Fibroblast of lung (primary cell): ENCODE measurements at regions not wholly inside any gene's neighbourhood (a gene's known extent, or its start where the extent isn't known, plus 50 kb on each side); places are given as distances from the start of the nearest gene placed in this dataset.

Experiments used
- DNase-seq, 2 donors: peaks; one replicate each; pipeline versions ENCODE4 v3.0.0 to v3.0.0-alpha.2; 2010; ENCODE audit warnings: low read depth in 2 of 2
- H2AFZ ChIP-seq: 2 replicates; pipeline ENCODE4 v1.5.1; 2012; ENCODE audit warnings: low read length, control low read depth, inconsistent platforms
- H3K27ac ChIP-seq: 2 replicates; pipeline ENCODE4 v1.5.1; 2011; ENCODE audit warnings: low read length, control low read depth; ENCODE audit not compliant: insufficient read depth
- H3K27me3 ChIP-seq: 2 replicates; pipeline ENCODE4 v1.5.1; 2011; ENCODE audit warnings: mild to moderate bottlenecking, low read length; ENCODE audit not compliant: control insufficient read depth, insufficient read depth
- H3K36me3 ChIP-seq: 2 replicates; pipeline ENCODE4 v1.5.1; 2011; ENCODE audit warnings: low read length; ENCODE audit not compliant: control insufficient read depth, insufficient read depth
- H3K4me1 ChIP-seq: 2 replicates; pipeline ENCODE4 v1.5.1; 2011; ENCODE audit warnings: low read length; ENCODE audit not compliant: control insufficient read depth, insufficient read depth; ENCODE audit errors: extremely low read depth
- H3K4me2 ChIP-seq: 2 replicates; pipeline ENCODE4 v1.5.1; 2011; ENCODE audit warnings: low read length, control low read depth; ENCODE audit not compliant: insufficient read depth; ENCODE audit errors: extremely low read depth
- H3K4me3 ChIP-seq, 4 experiments: fragments of 200-600 bp in 1 of 4; sonication (generic) in 1 of 4; replicated peaks in 1 of 4; 2 replicates each; pipeline ENCODE4 v1.5.1; 2011 to 2016; ENCODE audit warnings: low read length in 4 of 4, low read depth in 3 of 4, mild to moderate bottlenecking in 3 of 4, control low read depth in 2 of 4, inconsistent platforms in 1 of 4, mixed read lengths in 1 of 4; ENCODE audit not compliant: insufficient read depth in 1 of 4; ENCODE audit errors: control extremely low read depth in 1 of 4
- H3K79me2 ChIP-seq: 2 replicates; pipeline ENCODE4 v1.5.1; 2012; ENCODE audit warnings: mild to moderate bottlenecking, low read length, inconsistent platforms; ENCODE audit not compliant: control insufficient read depth, insufficient read depth
- H3K9ac ChIP-seq: 2 replicates; pipeline ENCODE4 v1.5.1; 2011; ENCODE audit warnings: mild to moderate bottlenecking, low read length, control low read depth; ENCODE audit not compliant: insufficient read depth
- H3K9me3 ChIP-seq: 2 replicates; pipeline ENCODE4 v1.5.1; 2012; ENCODE audit warnings: low read depth, low read length; ENCODE audit not compliant: control insufficient read depth, insufficient read depth
- H4K20me1 ChIP-seq: 2 replicates; pipeline ENCODE4 v1.5.1; 2011; ENCODE audit warnings: low read length; ENCODE audit not compliant: control insufficient read depth, insufficient read depth; ENCODE audit errors: extremely low read depth
- CTCF ChIP-seq, 2 donors: IDR thresholded peaks in 1 of 2; conservative IDR thresholded peaks in 1 of 2; 1 replicate in 1 of 2; 2 replicates in 1 of 2; pipeline ENCODE4 v1.5.1; 2011 to 2012; ENCODE audit warnings: low read length in 2 of 2, control low read depth in 1 of 2, inconsistent platforms in 1 of 2, low read depth in 1 of 2, mild to moderate bottlenecking in 1 of 2
- EZH2 ChIP-seq: IDR thresholded peaks from 2 replicates; pipeline ENCODE4 v1.5.1; 2012; ENCODE audit warnings: low read length, control low read depth, mild to moderate bottlenecking; ENCODE audit errors: missing control alignments

- no peak overlapping the region for H2AFZ ChIP-seq
- no peaks in the 10 kb centered on the region for H3K79me2 ChIP-seq
- peak in 1 of 2 donors; percentile 17 for DNase-seq
Measured at GRCh38 chr2:195337597-195337996, 319.4 kb upstream of the SLC39A10 start.

GRCh38 chr2:195333869-195334268 lies 323.2 kb upstream of the SLC39A10 start:
- Histone ChIP-seq H3K4me2 (no peak overlapping the region), H3K9me3 (no peaks in the 10 kb centered on the region), H3K4me3 (no peak overlapping the region), H3K4me1 (no peaks in the 10 kb centered on the region), H4K20me1 (no peaks in the 10 kb centered on the region), H3K27me3 (no peaks in the 10 kb centered on the region), H3K9ac (no peak overlapping the region), H3K36me3 (no peaks in the 10 kb centered on the region), H3K27ac (no peak overlapping the region), H3K79me2 (no peaks in the 10 kb centered on the region), H2AFZ (no peak overlapping the region)
- DNase-seq, result no peak
- no peak for TF ChIP-seq CTCF (conservative IDR thresholded peaks at IDR 0.05 in 1 of 2, IDR thresholded peaks at IDR 0.05 in 1 of 2; ENCODE audit: low read depth in 1 of 2, low read length in 2 of 2)
- no peak for TF ChIP-seq EZH2

More at GRCh38 chr2:195337597-195337996, 319.4 kb upstream of the SLC39A10 start:
- H3K27ac ChIP-seq, result no peak overlapping the region
- H3K4me2 ChIP-seq, result no peak overlapping the region
- no peaks in the 10 kb centered on the region for H3K4me1 ChIP-seq
- no peak overlapping the region for H3K9ac ChIP-seq
- H3K27me3 ChIP-seq, result no peaks in the 10 kb centered on the region
- no peaks in the 10 kb centered on the region for H3K36me3 ChIP-seq
- no peak overlapping the region for H3K4me3 ChIP-seq
- H4K20me1 ChIP-seq, result no peaks in the 10 kb centered on the region
- TF ChIP-seq EZH2 (no peak), CTCF (conservative IDR thresholded peaks at IDR 0.05 in 1 of 2, IDR thresholded peaks at IDR 0.05 in 1 of 2; ENCODE audit: low read depth in 1 of 2, low read length in 2 of 2) (no peak)
- H3K9me3 ChIP-seq, result no peaks in the 10 kb centered on the region

DNA sequence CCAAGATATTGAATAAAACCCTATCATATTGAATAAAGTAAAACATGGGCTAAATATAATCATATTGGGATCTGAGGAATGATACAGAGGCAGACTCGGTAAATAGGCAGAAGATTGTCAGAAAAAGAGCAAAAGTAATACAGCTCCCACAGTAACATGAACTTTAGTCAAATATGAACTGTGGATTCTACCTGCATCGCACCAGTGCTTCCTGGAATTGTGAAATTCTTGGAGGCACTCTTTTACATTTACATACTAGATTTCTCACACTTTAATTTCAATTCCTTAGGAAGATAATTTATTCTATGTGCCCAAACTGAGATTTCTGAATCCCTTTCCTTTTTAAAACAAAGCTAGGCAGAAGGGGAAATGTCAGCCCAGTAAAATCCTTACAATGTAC lies 325.1 kb upstream of the SLC39A10 start:
- H3K27ac ChIP-seq, result no peak overlapping the region
- no peak overlapping the region for H3K4me2 ChIP-seq
- no peaks in the 10 kb centered on the region for H3K4me1 ChIP-seq
- DNase-seq, result no peak
- H3K79me2 ChIP-seq, result no peaks in the 10 kb centered on the region
- H3K9me3 ChIP-seq, result no peaks in the 10 kb centered on the region
- H3K4me3 ChIP-seq, result no peak overlapping the region
- TF ChIP-seq EZH2 (no peak), CTCF (conservative IDR thresholded peaks at IDR 0.05 in 1 of 2, IDR thresholded peaks at IDR 0.05 in 1 of 2; ENCODE audit: low read depth in 1 of 2, low read length in 2 of 2) (no peak)
- no peaks in the 10 kb centered on the region for H3K36me3 ChIP-seq
- no peak overlapping the region for H2AFZ ChIP-seq
- H3K9ac ChIP-seq, result no peak overlapping the region
- H3K27me3 ChIP-seq, result no peaks in the 10 kb centered on the region
- no peaks in the 10 kb centered on the region for H4K20me1 ChIP-seq
